HG02798 (cell line): ENCODE measurements at regions not wholly inside any gene's neighbourhood (a gene's known extent, or its start where the extent isn't known, plus 50 kb on each side); places are given as distances from the start of the nearest gene placed in this dataset.
"Not testable (repeated sequence)": the region's sequence is repeated elsewhere in the genome, so short reads cannot be mapped to it uniquely, and the experiment has no call there.

Experiments
- ATAC-seq: cut with Tn5 transposase; IDR thresholded peaks from one replicate; pipeline ENCODE4 v1.9.1; 2021; ENCODE audit warnings: mild to moderate bottlenecking; ENCODE audit not compliant: unreplicated experiment, poor library complexity

DNA sequence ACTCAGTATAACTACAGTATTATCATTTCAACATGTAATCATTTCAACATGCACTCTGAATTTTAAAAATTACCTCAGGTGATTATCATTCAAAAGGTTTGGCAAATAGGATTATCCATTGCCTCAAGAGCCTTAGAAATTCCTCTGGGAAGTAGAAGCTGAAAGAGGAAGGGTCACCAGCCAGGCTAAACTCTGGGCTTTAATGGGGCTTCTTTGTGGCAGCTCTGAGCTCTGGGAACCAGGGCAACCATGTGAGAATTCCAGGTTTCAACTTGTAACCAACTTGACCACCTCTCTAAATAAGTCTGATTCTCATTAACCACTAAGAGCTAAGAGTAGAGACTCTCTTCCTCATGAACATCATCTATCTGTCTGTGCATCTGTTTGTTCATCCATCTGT, 117.2 kb upstream of the MED14 start:
- no peak for ATAC-seq

DNA sequence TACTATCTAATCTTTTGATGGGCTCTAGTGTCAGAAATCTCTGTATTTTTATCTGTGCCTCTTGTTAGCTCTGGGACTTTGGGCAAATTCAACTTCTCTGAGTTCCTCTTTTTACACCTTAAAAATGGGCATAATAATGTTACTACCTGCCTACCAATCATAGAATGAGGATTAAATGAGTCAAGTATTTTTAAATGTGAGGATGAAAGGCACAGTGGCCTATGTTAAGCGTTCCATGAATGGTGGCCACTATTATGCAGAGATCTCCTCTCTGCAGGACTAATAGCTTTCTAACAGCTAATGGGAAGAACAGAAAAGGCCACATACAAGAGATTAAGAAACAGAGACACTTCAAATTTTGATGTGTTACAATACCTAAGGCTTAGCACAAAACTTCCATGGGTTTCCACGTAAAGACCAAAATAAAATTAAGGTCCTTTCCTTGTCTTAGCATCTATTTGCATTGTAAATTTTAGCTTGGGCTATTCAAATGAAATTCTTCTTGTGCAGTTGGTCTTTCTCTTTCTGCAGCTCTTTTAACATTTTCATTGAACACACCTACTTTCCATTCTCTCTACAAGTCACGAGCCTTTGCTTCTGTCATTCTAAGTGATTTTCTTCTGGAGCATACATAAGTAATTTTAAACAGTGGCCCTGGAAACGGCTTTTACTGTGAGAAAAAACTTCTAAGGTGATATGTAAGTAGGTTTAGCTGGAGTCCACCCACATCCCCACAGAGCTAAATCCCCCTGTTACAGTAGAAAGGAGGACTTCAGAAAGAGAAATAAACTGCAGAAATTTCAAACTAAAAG, 117.9 kb upstream of the MED14 start:
- ATAC-seq: no peak

DNA sequence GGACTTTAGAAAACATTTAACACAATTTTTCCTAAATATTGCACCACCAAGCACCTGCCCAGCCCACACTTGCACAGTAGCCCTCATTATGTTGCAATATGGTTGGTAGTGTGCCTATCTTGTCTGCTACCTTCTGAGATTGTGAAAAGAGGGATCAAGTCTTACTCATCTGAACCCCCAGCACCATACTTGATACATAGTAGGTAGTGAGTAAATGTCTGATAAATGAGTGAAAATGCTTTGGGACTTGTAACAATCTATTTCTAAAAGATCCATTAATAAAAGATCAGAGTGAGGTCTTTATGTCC, 118.4 kb upstream of the MED14 start:
- ATAC-seq: no peak

DNA sequence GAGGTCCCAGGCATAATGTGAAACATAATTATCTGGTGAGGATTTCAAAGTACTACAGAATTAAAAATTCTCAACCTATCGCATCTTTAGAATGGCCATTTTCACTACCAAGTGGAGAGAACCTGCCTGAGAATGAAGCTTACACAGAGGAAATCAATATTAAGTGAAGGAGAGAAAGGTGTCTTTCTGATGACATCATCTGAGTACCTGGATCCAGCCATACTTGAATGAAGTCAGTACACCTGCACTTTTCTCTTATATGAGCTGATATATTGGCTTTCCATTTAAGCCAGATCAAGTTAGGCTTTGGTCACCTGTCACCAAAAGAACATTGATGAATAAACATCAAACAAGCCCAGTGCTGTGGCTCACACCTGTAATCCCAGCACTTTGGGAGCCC, 118.9 kb upstream of the MED14 start:
- no peak for ATAC-seq

DNA sequence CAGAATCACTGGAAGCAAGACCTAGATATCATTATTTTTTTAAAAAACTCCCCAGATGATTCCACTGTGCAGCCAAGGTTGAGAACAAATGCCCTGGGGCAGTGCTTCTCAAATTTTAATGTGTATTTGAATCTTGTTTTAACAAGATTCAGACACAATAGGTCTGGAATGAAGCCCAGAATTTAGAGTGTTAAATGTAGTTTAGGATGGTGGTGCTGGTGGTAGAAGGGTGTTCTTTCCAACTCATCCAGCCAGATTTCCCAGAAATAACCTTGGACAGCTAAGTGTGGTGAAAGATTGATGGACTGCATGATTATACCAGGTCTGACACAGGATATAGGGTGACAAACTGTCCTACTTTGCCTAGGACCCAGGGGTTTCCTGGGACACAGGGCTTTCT, 120.1 kb upstream of the MED14 start:
- ATAC-seq: no peak

DNA sequence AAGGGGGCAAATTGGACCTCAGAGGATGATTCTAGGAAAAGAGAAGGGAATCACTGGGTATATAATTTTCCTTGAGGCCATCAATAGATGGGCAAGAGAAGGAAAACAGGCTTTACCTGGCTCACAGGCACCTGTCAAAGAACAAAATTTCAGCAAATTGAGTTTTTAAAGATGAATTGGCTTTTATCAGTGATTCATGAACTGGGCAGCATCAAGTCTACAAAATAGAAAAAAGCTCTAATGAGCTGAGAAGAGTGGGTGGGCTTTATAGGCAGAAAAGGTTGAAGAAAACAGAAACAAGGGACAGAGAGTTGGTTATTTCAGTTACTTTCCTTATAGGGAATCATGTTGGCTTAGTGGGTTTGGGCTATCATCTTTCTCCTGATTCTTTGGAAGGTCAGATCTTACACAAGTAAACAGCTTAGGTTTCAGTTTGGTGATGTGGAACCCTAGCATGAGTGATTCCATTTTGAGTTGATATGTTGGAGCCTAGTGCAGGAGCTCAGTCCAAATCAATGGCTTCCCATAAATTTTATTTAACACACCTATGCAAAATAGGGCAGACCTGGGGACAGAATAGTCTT, 120.7 kb upstream of the MED14 start:
- no peak for ATAC-seq

DNA sequence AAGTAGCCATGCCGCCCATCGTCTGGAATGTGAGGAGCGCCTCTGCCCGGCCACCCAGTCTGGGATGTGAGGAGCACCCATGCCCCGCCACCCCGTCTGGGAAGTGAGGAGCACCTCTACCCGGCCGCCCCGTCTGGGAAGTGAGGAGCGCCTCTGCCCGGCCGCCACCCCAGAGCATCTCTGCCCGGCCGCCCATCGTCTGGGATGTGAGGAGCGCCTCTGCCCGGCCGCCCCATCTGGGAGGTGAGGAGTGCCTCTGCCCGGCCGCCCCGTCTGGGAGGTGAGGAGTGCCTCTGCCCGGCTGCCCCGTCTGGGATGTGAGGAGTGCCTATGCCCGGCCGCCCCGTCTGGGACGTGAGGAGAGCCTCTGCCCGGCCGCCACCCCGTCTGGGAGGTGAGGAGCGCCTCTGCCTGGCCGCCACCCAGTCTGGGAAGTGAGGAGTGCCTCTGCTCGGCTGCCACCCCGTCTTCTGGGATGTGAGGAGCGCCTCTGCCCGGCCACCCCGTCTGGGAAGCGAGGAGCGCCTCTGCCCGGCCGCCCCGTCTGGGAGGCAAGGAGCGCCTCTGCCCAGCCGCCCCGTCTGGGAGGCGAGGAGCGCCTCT, 126.7 kb upstream of the MED14 start:
- ATAC-seq: not testable (repeated sequence)

DNA sequence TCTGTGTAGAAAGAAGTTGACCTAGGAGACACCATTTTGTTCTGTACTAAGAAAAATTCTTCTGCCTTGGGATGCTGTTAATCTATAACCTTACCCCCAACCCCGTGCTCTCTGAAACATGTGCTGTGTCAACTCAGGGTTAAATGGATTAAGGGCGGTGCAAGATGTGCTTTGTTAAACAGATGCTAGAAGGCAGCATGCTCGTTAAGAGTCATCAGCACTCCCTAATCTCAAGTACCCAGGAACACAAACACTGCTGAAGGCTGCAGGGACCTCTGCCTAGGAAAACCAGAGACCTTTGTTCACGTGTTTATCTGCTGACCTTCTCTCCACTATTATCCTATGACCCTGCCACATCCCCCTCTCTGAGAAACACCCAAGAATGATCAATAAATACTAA, 127.9 kb upstream of the MED14 start:
- not testable (repeated sequence) for ATAC-seq

DNA sequence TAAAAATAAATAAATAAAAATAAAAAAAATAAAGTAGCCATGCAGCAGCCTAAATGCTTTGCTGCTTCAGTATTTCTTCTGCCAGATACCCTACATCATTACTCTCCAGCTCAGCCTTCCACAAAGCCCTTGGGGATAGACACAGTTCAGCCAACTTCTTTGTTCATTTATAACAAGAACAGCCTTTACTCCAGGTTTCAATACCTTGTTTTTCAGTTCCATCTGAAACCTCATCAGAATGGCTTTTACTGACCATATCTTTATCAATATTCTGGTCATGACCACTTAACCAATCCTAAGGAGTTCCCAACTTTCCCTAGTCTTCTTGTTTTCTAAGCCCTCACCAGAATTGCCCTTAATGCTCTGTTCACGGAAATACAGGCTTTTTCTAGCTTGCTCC, 128.3 kb upstream of the MED14 start:
- ATAC-seq: no peak

DNA sequence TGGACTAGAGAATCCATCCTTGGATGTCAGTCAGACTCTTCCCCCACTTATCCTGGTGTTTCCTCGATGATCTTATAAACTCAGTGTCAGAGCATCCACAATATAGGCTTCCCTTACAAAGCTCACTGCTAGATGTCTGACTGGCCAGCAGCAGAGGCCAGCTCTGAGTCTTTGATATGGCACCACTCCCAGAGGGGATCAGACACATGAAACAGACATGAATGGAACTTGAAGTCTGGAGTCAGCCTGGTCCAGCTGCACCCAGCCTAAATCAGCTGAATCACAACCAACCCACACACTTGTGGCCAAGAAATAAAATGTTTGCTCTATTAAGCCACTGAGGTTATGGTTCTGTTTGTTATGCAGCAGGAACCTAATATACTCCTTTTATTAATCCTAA, 129.6 kb upstream of the MED14 start:
- no peak for ATAC-seq

DNA sequence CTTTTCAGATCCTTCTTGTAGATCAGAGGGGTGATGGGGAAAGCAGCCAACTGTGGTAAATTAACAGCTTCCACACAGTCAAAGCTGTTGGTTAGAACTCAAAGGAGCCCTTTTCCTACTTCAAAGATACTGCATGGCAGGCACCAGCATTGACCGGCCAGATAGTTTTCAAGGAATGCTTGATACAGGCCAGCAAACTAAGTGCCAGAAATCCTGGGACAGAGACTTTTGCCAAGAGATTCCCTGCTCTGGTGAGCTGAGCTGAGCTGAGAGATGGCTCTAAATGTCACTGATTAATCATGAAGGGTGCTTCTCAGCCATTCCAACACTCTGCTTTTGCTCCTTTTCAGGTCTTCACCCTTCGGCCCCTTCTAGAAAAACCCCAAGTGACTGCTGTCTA, 131.6 kb upstream of the MED14 start:
- ATAC-seq: no peak

DNA sequence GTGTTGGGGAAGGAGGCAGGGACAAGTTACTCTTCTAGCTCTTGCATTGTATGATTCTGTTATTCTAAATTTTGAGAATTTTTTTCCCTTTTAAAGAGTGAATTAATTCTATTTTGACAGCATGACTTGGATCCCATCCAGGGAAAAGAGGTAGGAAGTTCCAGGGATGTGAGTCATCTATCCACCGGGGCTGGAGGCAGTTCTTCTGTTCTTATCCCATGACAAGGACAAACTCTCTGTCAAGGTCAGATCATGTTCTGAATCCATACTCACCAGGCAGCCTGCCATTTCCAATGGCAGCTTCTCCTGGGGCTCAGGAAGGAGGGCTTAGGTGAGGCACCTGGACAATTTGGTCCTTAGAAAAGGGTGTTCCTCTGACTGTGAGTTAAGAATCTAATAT, 132.0 kb upstream of the MED14 start:
- ATAC-seq: no peak

DNA sequence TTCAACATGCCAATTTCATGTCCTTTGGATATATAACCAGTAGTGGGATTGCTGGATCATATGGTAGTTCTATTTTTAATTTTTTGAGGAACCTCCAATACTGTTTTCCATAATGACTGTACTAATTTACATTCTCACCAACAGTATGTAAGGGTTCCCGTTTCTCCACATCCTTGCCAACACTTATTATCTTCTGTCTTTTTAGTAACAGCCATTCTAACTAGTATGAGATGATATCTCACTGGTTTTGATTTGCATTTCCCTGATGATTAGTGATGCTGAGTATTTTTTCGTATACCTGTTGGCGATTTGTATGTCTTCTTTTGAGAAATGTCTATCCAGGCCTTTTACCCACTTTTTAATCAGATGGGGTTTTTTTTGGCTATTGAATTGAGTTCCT, 133.5 kb upstream of the MED14 start:
- no peak for ATAC-seq

DNA sequence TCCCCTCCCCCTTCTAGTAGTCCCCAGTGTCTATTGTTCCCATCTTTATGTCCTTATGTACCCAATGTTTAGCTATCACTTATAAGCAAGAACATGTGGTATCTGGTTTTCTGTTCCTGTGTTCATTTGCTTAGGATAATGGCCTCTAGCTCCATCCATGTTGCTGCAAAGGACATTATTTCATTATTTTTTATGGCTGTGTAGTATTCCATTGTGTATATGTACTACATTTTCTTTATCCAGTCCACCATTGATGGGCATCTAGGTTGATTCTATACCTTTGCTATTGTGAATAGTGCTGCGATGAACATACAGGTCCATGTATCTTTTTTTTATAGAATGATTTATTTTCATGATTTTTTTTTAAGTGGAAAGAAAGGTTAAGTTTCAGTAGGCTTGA, 135.6 kb upstream of the MED14 start:
- not testable (repeated sequence) for ATAC-seq

DNA sequence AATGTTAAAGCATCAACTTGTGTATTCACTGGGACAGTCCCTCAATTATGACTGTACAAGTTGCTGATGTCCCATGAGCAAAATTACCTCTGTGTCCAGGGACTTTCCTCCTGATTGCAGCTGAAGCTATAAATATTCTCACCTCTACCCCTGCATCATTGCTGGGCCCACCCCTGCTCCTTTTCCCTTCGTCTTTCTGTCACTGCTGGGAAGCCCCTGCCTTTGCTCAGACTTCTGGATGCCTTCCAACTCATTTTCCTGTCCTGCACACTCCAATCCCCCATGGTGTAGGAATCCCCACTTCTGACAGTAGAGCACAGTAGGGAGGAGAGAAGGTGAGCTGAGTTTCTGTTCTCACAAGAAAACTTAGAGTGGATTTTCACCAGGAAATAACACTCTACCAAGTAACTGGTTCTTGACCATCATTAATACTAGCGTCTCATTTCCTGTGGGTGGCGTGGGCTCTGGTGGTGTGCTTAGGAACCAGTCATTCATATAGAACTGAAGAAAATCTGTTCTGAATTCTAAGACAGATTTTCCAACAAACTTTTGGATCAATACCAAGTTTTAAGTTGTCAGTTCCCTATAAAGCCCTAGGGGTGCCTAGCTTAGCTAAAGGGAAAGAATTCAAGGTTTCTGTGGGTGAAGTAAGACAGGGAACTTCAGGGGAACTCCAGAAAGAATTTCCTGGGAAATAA, 136.2 kb upstream of the MED14 start:
- ATAC-seq: peak; percentile 72

DNA sequence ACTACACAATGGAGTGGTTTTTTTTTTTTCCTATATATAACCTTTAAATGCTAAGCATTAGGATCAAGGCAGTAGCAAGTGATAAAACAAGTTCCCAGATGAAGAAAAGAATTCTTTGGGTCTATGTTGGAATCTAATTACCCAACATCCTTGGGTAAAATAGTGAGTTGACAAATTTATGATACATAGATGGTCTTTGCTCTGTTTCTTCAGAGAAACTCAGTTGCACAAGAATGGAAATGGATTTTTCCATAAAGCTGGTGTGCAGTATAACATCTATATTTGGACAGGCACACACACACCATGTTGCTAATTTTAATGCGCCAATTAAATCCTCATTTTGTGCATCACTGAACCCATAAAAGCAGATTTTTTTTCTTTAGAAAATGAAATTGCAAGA, 137.0 kb upstream of the MED14 start:
- ATAC-seq: no peak

DNA sequence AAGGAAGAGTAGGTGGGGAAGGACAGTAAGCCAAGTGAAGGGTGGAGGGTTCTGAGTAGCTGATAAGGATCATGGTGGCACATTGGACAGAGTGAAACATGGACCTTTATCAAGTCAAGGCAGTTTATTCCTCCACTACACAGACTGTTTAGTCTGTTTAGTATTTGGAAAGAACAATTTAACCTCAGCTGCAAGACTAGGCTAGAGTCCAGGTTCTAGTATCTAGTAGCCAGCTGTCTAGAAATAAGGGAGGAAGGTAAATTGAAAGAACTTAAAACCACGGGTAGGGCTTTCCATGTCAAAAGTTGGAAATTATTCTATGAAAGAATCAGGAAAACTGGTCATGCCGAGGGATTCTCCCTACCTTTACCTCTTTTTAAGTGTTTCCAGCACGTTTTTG, 140.1 kb upstream of the MED14 start:
- no peak for ATAC-seq

DNA sequence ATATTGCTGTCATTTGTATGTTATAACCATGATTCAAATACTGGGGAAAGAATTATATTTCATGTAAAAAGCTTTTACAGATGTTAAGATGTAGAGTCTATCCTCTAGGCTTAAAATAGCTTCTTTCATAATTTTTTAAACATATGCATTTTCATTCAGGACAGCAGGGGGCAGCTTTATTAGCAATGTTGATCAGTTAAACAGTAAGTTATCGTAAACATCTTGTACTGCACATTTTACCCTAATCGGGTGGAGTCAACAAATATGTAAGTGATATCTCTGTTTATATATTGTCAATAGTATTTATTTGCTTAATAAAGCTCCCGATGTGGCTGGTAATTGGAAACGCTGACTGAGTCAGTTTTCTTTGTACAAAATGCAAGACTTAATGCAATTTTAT, 142.5 kb upstream of the MED14 start:
- ATAC-seq: no peak

DNA sequence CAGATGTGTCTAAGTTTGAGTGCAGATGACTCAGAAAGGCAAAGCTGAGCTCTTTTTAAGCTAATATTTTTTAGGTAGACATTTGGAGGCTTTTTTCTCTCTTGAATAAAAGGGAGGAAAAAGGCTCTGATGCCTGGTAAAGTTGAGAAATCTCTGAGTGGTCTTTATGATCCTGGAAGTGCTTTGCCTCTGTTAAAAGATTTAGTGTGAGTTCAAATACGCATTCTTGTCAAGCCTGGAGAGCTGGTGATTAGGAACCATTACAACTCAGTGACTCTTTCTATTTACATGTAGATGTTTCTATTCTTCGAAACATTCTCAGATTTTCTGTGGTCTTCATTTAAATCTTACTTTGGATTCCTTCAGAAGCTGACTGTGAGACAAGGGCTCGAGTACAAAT, 143.4 kb upstream of the MED14 start:
- ATAC-seq: no peak

DNA sequence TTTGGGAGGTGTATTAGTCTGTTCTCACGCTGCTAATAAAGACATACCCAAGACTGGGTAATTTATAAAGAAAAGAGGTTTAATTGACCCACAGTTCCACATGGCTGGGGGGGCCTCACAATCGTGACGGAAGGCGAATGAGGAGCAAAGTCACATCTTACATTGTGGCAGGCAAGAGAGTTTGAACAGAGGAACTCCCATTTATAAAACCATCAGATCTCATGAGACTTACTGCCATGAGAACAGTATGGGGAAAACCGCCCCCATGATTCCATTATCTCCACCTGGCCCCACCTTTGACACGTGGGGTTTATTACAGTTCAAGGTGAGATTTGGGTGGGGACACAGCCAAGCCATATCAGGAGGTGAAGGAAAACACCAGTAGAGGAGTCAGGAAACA, 143.8 kb upstream of the MED14 start:
- ATAC-seq: not testable (repeated sequence)

DNA sequence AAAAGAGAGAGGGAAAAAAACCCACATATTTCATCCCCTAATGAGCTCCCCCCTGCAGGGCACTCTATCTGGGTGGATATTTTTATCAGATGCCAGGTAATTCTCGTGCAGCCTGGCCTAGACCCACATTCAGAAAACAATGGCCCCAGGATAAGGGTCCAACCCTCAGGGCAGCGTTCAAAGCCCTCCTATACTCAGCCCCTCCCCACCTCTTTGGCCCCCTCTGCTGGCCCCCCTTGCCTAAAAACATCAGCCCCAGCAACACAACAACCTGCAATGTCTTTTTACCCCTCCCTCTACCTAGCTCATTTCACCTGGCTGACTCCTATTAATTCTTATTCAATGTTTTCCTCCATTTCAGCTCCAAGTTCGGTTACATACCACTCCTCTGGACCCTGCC, 145.4 kb upstream of the MED14 start:
- ATAC-seq: no peak
